Coronary artery (tissue), 2 donors: ENCODE measurements at regions not wholly inside any gene's neighbourhood (a gene's known extent, or its start where the extent isn't known, plus 50 kb on each side); places are given as distances from the start of the nearest gene placed in this dataset.

ENCODE experiments used
- DNase-seq: peaks from one replicate; pipeline ENCODE4 v3.0.0-alpha.2; 2017; ENCODE audit warnings: low spot score
- H3K27ac ChIP-seq, 2 donors: fragments of 200-600 bp; sonication (generic); one replicate each; pipeline ENCODE4 v1.5.1; 2016 to 2019
- H3K4me3 ChIP-seq: fragments of 200-600 bp; sonication (generic); 2 replicates; pipeline ENCODE4 v1.5.1; 2016; ENCODE audit warnings: mild to moderate bottlenecking, moderate library complexity
- TF ChIP-seq, protein P1 (sequence below): fragments of 200-600 bp; sonication (generic); IDR thresholded peaks from one replicate; pipeline ENCODE4 v1.5.1; 2019; ENCODE audit warnings: antibody characterized with exemption

GRCh38 chr2:105502625-105503334 lies 103.9 kb upstream of the FHL2 start:
- Histone ChIP-seq H3K27ac (no peak overlapping the region), H3K4me3 (no peak overlapping the region)
- DNase-seq: no peak
- TF ChIP-seq, protein P1, sequence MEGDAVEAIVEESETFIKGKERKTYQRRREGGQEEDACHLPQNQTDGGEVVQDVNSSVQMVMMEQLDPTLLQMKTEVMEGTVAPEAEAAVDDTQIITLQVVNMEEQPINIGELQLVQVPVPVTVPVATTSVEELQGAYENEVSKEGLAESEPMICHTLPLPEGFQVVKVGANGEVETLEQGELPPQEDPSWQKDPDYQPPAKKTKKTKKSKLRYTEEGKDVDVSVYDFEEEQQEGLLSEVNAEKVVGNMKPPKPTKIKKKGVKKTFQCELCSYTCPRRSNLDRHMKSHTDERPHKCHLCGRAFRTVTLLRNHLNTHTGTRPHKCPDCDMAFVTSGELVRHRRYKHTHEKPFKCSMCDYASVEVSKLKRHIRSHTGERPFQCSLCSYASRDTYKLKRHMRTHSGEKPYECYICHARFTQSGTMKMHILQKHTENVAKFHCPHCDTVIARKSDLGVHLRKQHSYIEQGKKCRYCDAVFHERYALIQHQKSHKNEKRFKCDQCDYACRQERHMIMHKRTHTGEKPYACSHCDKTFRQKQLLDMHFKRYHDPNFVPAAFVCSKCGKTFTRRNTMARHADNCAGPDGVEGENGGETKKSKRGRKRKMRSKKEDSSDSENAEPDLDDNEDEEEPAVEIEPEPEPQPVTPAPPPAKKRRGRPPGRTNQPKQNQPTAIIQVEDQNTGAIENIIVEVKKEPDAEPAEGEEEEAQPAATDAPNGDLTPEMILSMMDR: no peak

- Histone ChIP-seq H3K27ac (no peak overlapping the region), H3K4me3 (no peak overlapping the region)
- TF ChIP-seq, protein P1: no peak
- DNase-seq: no peak
Measured at GRCh38 chr2:105498281-105498846, 99.5 kb upstream of the FHL2 start.

DNA sequence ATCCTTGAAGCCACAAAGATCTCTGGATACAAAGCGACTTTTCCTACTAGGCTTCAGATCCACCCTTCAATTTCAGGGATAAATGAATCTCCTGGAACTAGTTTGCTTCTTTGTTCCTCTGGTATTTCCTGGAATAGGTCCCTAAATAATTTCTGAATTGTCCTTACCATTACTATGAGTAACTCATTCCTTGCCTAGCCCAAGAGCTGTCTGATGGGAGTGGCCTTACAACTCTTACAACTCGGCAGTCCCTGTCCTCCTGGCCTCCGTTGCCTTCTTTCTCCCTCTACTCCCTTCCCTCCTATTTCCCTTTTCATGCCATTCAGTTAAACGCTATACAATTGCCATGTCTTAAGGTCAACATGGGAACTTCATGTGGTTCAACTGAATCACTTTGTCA lies 98.2 kb upstream of the FHL2 start:
- Histone ChIP-seq H3K27ac (peak overlapping the region in 1 of 2 donors; percentile 67), H3K4me3 (no peak overlapping the region)
- no peak for DNase-seq
- TF ChIP-seq, protein P1: no peak

DNA sequence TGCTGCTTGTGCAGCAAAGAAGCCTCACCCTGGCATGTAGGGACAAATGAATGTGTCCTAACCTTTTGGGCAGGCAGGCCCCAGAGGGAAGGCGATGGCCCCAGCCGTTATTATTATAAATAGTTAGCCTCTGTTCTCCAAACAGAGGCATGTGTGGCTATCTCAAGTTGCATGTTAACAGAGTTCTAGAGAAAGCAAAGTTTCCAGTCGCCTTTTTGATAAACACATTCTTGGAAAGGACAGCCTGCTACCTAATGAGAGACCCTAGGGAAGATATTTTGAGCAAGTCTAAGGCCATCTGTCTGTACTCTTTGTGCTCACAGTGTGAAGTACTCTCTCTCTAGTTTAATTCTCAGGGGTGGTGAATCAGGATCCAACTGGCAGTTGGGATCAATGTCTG lies 97.4 kb upstream of the FHL2 start:
- DNase-seq: no peak
- TF ChIP-seq, protein P1: no peak
- no peak overlapping the region for H3K4me3 ChIP-seq
- peak overlapping the region in 1 of 2 donors; percentile 67 for H3K27ac ChIP-seq

DNA sequence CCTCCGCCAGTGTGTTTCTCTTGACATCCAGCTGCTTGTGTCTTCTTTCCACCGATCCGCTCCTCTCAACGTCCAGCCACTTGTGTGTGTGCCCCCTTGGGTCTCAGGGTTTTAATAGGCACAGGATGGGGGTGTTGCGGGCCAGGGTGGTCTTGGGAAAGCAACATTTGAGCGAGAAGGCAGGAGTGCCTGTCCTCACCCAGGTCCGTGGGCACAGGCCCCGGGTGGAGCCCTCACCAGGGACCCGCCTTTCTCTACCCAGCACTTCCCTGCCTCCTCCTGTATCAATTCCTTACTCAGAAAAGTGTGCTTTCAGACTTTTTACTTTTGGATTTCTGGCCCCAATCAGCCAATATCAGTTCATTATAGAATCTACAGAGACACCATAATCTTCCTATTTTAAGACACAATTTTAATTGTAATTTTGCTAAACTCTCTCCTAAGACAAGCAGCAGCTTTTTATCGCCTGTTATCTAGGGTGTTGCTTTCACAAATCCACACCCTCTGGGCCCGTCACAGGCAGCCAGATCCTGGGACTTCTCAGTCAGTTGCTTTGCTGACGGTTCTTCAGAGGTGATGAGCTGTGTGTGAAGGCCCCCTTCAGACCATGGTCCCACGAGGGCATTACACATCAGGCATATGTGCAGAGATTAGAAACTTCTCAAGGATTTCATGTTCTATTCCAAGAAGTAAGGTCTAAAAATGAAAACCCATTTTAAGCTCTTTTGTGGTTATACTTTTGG lies 96.0 kb upstream of the FHL2 start:
- no peak for DNase-seq
- Histone ChIP-seq H3K4me3 (no peak overlapping the region), H3K27ac (no peak overlapping the region)
- TF ChIP-seq, protein P1: no peak

DNA sequence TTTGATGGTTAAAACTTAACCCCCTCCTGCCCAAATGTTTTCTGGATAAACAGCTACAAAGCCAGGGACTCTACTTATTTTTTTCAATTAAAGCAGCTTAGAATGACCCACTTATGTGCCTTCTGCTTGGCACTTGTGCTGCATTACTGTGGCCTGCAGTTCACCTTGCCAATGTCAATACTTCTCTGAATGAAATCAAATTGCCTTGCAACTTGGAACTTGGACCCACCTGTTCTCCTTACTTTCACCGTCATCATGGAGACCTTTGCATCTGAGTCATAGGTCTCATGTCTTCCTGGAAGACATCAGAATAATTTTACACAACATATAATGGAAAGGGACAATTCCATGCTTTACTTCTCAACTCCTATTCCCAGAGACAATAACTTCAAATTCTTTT lies 92.1 kb upstream of the FHL2 start:
- Histone ChIP-seq H3K27ac (no peak overlapping the region), H3K4me3 (no peak overlapping the region)
- TF ChIP-seq, protein P1: no peak
- DNase-seq: no peak
